ENCODE measurements at regions not wholly inside any gene's neighbourhood (a gene's known extent, or its start where the extent isn't known, plus 50 kb on each side); places are given as distances from the start of the nearest gene placed in this dataset.
"Not testable (repeated sequence)": the region's sequence is repeated elsewhere in the genome, so short reads cannot be mapped to it uniquely, and the experiment has no call there.

- DNase-seq (ENCODE audit: low read depth): no peak
Observed at GRCh38 chr12:97005174-97005573, 98.1 kb downstream of the NEDD1 start.

- DNase-seq (ENCODE audit: low read depth): no peak
Observed at GRCh38 chr12:97005646-97006045, 98.6 kb downstream of the NEDD1 start.

DNA sequence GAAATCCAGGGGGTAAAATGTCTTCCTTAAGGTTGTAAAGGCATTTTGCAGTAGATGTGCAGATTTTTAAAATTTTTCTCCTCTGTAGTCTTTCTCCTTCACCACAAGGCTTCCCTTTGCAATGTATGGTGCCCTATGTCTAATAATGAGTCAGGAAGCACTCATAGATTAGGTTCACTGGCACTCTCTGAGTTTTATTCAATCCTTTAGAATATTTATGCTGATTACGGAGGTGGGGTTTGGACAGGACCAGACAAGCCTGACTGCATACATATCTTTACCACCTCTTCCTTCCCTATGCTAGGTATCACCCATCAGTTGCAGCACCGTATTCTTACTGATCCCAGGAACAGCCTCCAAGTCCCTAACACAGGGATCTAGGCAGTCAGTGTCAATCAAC, 99.5 kb downstream of the NEDD1 start:
- DNase-seq (ENCODE audit: low read depth): no peak

- no peak for DNase-seq (ENCODE audit: low read depth)
Observed at GRCh38 chr12:97016163-97016562, 109.1 kb downstream of the NEDD1 start.

GRCh38 chr12:97017213-97017612, 110.2 kb downstream of the NEDD1 start:
- no peak for DNase-seq (ENCODE audit: low read depth)

GRCh38 chr12:97022536-97023230, 115.6 kb downstream of the NEDD1 start:
- no peak for DNase-seq (ENCODE audit: low read depth)

GRCh38 chr12:97024393-97024792, 117.3 kb downstream of the NEDD1 start:
- DNase-seq (ENCODE audit: low read depth): no peak

DNA sequence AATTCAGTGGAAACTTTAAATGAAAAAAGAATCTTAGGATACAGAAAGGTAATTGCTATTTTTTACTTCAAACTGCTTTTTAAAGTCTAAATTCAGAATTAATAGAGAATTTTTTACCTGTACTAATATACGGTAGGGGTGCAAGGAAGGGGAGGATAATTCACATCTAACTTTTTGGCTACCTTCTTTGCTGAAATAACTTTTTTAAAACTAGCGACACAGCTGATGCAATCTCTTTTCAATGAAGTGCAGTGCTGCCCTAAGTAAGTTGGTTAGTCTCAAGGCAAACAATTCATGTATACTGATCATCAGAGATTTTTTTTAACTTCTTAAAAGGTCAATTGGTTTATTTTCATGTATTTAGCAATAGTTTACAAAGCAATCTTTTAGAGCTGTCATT, 119.8 kb downstream of the NEDD1 start:
- no peak for DNase-seq (ENCODE audit: low read depth)

GRCh38 chr12:97027482-97027881, 120.4 kb downstream of the NEDD1 start:
- DNase-seq (ENCODE audit: low read depth): no peak

GRCh38 chr12:97038131-97038530, 131.1 kb downstream of the NEDD1 start:
- no peak for DNase-seq (ENCODE audit: low read depth)

- DNase-seq (ENCODE audit: low read depth): no peak
Observed at GRCh38 chr12:97038834-97039233, 131.8 kb downstream of the NEDD1 start.

GRCh38 chr12:97046901-97047300, 139.8 kb downstream of the NEDD1 start:
- no peak for DNase-seq (ENCODE audit: low read depth)

DNA sequence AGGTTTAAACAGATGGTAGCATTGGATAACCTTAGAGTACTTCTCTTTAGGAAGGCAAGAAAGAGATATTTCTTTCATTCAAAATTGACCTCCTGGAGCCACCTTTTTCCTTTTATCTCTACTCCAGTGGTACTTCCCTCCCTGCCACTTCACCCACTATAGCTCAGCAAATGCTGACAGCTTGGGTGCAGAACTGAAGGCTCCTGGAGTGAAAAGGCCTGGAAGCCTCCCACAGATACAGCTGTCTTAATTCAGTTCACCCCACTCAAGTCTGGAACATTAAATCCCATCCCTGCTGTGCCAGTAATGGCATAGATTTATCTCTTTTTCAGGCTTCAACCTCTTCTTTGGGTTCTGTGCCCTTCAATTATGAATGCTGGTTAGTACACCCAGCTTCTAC, 140.3 kb downstream of the NEDD1 start:
- DNase-seq (ENCODE audit: low read depth): no peak

DNA sequence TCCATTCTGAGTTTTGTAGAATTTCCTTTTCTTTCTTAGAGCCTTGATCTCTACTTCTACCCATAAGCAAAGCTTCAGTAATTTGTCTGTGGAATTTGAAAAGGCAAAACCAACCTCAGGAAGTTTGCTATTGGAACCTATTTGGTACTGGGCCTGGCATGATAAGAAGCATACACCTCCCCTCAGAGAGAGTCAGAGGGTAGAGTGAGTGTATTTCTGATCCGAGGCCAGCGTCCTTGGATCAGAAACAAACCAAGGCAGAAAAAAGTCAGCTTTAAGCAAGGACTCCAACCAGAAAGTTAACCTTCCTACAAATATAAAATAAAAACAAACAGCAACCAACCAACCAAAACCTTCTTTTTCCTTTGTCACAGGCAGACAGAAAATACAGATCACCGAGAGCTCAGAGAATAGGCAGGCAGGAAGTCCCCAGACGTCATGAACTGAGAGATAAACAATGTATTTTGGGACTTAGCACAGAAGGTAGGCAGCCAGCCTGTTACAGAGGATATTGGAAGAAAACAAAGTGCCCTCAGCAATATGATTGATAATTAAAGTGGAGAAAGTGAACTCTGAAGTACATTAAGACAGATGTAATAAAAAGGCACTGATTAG, 141.5 kb downstream of the NEDD1 start:
- DNase-seq (ENCODE audit: low read depth): no peak

GRCh38 chr12:97050509-97050908, 143.5 kb downstream of the NEDD1 start:
- DNase-seq (ENCODE audit: low read depth): no peak

DNA sequence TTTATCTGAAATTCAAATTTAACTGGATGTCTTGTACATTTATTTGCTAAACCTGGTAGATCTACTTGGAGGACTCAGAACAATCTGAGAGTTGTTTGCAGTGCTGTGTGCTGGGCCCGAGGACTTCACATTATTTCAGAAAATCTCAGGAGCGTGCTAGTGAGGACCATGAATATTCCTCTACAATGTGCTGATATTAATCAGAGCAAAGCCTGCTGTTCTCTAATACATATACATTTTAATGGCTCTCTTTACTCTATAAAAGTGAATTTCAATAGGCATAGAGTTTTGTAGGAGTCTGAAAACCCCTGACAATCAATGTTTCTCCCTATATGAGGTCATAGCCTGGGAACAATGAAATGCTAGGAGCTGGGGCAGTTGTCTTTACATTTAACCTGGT, 144.3 kb downstream of the NEDD1 start:
- DNase-seq (ENCODE audit: low read depth): no peak

GRCh38 chr12:97061171-97061570, 154.1 kb downstream of the NEDD1 start:
- DNase-seq (ENCODE audit: low read depth): no peak

GRCh38 chr12:97063292-97063935, 156.4 kb downstream of the NEDD1 start:
- DNase-seq (ENCODE audit: low read depth): no peak

DNA sequence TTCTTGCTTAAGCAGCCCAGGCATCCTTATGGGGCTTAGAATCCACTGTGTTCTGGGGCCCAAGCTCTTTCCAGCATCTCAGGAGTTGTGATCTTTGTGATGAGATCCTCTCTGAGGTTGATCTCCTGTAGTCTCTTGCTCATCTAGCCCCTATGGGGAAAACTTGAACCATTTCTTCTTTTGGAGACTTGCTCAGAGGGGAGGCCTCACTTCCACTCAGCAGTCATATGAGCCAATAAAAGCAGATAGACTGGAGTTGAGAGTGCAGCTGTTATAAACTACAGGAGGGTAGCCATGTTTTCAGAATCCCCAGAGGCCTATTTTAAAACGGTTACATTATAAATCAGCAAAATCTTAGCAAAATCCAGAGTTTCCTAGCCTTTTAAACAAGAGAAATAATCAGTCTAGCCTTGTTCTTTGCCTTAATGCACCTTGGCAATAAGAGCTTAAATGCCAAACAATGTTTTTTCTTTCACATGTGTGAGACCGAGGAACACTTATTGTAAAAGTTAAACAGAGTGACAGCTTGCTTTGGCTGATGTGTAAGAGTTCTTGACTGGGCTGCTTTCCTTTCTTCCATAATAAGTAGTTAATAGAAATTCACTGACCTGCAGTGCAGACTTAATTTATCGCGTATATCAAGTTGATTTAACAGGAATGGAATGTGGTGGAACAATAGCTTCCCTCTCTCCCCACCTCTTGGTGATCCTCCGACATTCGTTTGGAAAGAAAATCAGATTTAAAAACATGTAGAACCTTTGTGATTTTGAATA, 168.3 kb downstream of the NEDD1 start:
- no peak for DNase-seq (ENCODE audit: low read depth)

GRCh38 chr12:97075934-97076630, 169.0 kb downstream of the NEDD1 start:
- no peak for DNase-seq (ENCODE audit: low read depth)

GRCh38 chr12:97076912-97077311, 169.9 kb downstream of the NEDD1 start:
- DNase-seq (ENCODE audit: low read depth): not testable (repeated sequence)

GRCh38 chr12:97082029-97082428, 175.0 kb downstream of the NEDD1 start:
- no peak for DNase-seq (ENCODE audit: low read depth)
